Thyroid gland (tissue), 4 donors: ENCODE measurements at regions not wholly inside any gene's neighbourhood (a gene's known extent, or its start where the extent isn't known, plus 50 kb on each side); places are given as distances from the start of the nearest gene placed in this dataset.
A peak's percentile ranks its signal among the peaks of the same experiment; 100 is the strongest.
"Not testable (repeated sequence)": the region's sequence is repeated elsewhere in the genome, so short reads cannot be mapped to it uniquely, and the experiment has no call there.

Experiments used
- DNase-seq, 2 donors: peaks; one replicate each; pipeline ENCODE4 v3.0.0-alpha.2; 2019
- H3K27ac ChIP-seq, 3 donors: fragments of 200-600 bp; sonication (generic); 1 replicate in 2 of 3; 2 replicates in 1 of 3; pipeline ENCODE4 v1.5.1; 2016 to 2019; ENCODE audit warnings: mild to moderate bottlenecking in 1 of 3, moderate library complexity in 1 of 3
- H3K27me3 ChIP-seq: fragments of 200-600 bp; sonication (generic); one replicate; pipeline ENCODE4 v1.5.1; 2019
- H3K36me3 ChIP-seq, 2 donors: fragments of 200-600 bp; sonication (generic); one replicate each; pipeline ENCODE4 v1.5.1; 2016 to 2019
- H3K4me1 ChIP-seq, 2 donors: fragments of 200-600 bp; sonication (generic); one replicate each; pipeline ENCODE4 v1.5.1; 2017 to 2019
- H3K4me3 ChIP-seq, 3 donors: fragments of 200-600 bp; sonication (generic); replicated peaks in 1 of 3; 1 replicate in 2 of 3; 2 replicates in 1 of 3; pipeline ENCODE4 v1.5.1; 2016; ENCODE audit warnings: mild to moderate bottlenecking in 1 of 3
- H3K9me3 ChIP-seq: fragments of 200-600 bp; sonication (generic); one replicate; pipeline ENCODE4 v1.5.1; 2017
- CTCF ChIP-seq, 6 experiments: fragments of 200-600 bp in 3 of 6; fragments of 450-650 bp in 3 of 6; sonication (generic) in 3 of 6; IDR thresholded peaks; one replicate each; pipeline ENCODE4 v1.5.1; 2016 to 2019; ENCODE audit warnings: antibody characterized with exemption in 6 of 6, mild to moderate bottlenecking in 2 of 6, inconsistent platforms in 1 of 6, moderate library complexity in 1 of 6
- POLR2A ChIP-seq, 2 donors: fragments of 450-650 bp; IDR thresholded peaks; one replicate each; pipeline ENCODE4 v1.6.1; 2017; ENCODE audit warnings: antibody characterized with exemption in 2 of 2, mild to moderate bottlenecking in 2 of 2, moderate library complexity in 1 of 2
- WGBS, 2 donors: methylation state at CpG; one replicate each; pipeline ENCODE4 v1.1.5; 2017; 5-methylcytosine and 5-hydroxymethylcytosine counted together
- intact Hi-C: fragments of 100-400 bp; cut with DNase I; formaldehyde crosslinking; loops from one replicate; pipeline ENCODE4 v1.15.1; 2023

- no peak overlapping the region for H3K27ac ChIP-seq
- intact Hi-C loops, result no loop called here
- 83 to 92% methylated on average over 3 of the region's 3 CpGs for WGBS, 2 donors
- no peaks in the 10 kb centered on the region for H3K36me3 ChIP-seq
- no peaks in the 10 kb centered on the region for H3K27me3 ChIP-seq
- peaks cover 7 to 9% of the 10 kb centered on the region in 2 donors for H3K4me1 ChIP-seq
- H3K4me3 ChIP-seq, result no peak overlapping the region
- TF ChIP-seq CTCF (IDR thresholded peaks at IDR 0.05) (no peak), POLR2A (IDR thresholded peaks at IDR 0.05) (no peak)
- DNase-seq, result no peak
- H3K9me3 ChIP-seq, result no peaks in the 10 kb centered on the region
Observed at GRCh38 chr3:193145248-193145647, 95.8 kb upstream of the PLAAT1 start.

- no peaks in the 10 kb centered on the region for H3K27me3 ChIP-seq
- 38 to 48% methylated on average over 5 of the region's 5 CpGs for WGBS, 2 donors
- H3K27ac ChIP-seq, result no peak overlapping the region
- peak; percentile 2 to 23 for DNase-seq
- H3K9me3 ChIP-seq, result no peaks in the 10 kb centered on the region
- no peak overlapping the region for H3K4me3 ChIP-seq
- no peaks in the 10 kb centered on the region for H3K36me3 ChIP-seq
- intact Hi-C loops, result no loop called here
- peaks cover 7 to 9% of the 10 kb centered on the region in 2 donors for H3K4me1 ChIP-seq
- TF ChIP-seq CTCF (IDR thresholded peaks at IDR 0.05), result no peak
Observed at GRCh38 chr3:193148688-193149473, 92.1 kb upstream of the PLAAT1 start.

GRCh38 chr3:193149998-193150397 is 91.0 kb upstream of the PLAAT1 start:
- no peaks in the 10 kb centered on the region for H3K36me3 ChIP-seq
- 92 to 94% methylated on average over 2 of the region's 2 CpGs for WGBS, 2 donors
- H3K4me1 ChIP-seq, result peaks cover 7 to 9% of the 10 kb centered on the region in 2 donors
- no peaks in the 10 kb centered on the region for H3K27me3 ChIP-seq
- no peak overlapping the region for H3K4me3 ChIP-seq
- no peak for TF ChIP-seq CTCF (IDR thresholded peaks at IDR 0.05)
- H3K27ac ChIP-seq, result no peak overlapping the region
- no peaks in the 10 kb centered on the region for H3K9me3 ChIP-seq
- no peak for DNase-seq
- intact Hi-C loops, result no loop called here

GRCh38 chr3:193155044-193155781 is 85.8 kb upstream of the PLAAT1 start:
- 94% methylated on average over 3 of the region's 3 CpGs for WGBS, 2 donors
- H3K9me3 ChIP-seq, H3K27me3 ChIP-seq, H3K27ac ChIP-seq, DNase-seq, H3K4me1 ChIP-seq, H3K36me3 ChIP-seq, intact Hi-C loops, H3K4me3 ChIP-seq: not testable (repeated sequence)

- Histone ChIP-seq H3K36me3 (no peaks in the 10 kb centered on the region), H3K4me3 (no peak overlapping the region), H3K9me3 (no peaks in the 10 kb centered on the region), H3K27ac (no peak overlapping the region), H3K4me1 (no peaks in the 10 kb centered on the region), H3K27me3 (no peaks in the 10 kb centered on the region)
- DNase-seq, result no peak
- TF ChIP-seq POLR2A (IDR thresholded peaks at IDR 0.05), result no peak
- TF ChIP-seq CTCF (IDR thresholded peaks at IDR 0.05), result no peak
- 84 to 86% methylated on average over 11 of the region's 11 CpGs for WGBS, 2 donors
- intact Hi-C loops, result no loop called here
Observed at GRCh38 chr3:193157051-193157450, 84.0 kb upstream of the PLAAT1 start.
